GM10266 (cell line): ENCODE measurements at regions not wholly inside any gene's neighbourhood (a gene's known extent, or its start where the extent isn't known, plus 50 kb on each side); places are given as distances from the start of the nearest gene placed in this dataset.
"Not testable (repeated sequence)": the region's sequence is repeated elsewhere in the genome, so short reads cannot be mapped to it uniquely, and the experiment has no call there.

Experiments used
- DNase-seq: peaks from one replicate; pipeline ENCODE4 v3.0.0; 2012; ENCODE audit errors: extremely low spot score
- TF ChIP-seq, protein P1 (sequence below): IDR thresholded peaks from 2 replicates; pipeline ENCODE4 v1.5.1; 2012; ENCODE audit warnings: mild to moderate bottlenecking, low read depth; ENCODE audit not compliant: control insufficient read depth, insufficient read depth; ENCODE audit errors: missing control alignments

DNA sequence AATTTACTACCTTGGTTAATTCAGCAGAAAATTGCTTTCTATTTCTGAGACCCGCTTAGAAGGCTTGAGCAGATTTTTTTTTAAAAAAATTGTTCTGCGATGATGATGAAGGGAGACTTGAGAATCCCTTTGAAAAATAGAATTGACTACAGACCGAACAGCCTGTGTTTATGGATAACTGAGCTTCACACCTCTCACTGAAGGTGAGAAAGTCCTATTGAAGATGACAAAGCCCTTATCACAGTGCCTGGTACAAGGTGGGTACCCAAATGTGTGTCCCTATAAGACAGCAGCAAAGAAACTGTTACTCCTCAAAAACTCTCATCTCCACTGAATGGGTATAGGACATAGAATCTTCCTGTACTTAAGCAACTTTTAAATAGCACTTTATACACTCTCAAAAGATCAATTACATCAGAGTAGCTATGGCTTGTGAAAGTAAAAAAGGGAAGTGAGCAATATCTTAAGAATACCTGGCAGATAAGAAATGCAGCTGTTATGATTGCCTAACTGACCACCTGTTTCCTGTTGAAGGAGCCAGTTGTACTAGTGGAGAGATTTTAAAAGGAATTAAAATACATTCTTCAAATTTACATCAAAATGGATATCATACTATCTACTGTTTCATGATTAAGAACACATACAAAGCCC lies 419.7 kb downstream of the CHSY3 start:
- peak; percentile 11 for DNase-seq
- TF ChIP-seq, protein P1, sequence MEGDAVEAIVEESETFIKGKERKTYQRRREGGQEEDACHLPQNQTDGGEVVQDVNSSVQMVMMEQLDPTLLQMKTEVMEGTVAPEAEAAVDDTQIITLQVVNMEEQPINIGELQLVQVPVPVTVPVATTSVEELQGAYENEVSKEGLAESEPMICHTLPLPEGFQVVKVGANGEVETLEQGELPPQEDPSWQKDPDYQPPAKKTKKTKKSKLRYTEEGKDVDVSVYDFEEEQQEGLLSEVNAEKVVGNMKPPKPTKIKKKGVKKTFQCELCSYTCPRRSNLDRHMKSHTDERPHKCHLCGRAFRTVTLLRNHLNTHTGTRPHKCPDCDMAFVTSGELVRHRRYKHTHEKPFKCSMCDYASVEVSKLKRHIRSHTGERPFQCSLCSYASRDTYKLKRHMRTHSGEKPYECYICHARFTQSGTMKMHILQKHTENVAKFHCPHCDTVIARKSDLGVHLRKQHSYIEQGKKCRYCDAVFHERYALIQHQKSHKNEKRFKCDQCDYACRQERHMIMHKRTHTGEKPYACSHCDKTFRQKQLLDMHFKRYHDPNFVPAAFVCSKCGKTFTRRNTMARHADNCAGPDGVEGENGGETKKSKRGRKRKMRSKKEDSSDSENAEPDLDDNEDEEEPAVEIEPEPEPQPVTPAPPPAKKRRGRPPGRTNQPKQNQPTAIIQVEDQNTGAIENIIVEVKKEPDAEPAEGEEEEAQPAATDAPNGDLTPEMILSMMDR: no peak

DNA sequence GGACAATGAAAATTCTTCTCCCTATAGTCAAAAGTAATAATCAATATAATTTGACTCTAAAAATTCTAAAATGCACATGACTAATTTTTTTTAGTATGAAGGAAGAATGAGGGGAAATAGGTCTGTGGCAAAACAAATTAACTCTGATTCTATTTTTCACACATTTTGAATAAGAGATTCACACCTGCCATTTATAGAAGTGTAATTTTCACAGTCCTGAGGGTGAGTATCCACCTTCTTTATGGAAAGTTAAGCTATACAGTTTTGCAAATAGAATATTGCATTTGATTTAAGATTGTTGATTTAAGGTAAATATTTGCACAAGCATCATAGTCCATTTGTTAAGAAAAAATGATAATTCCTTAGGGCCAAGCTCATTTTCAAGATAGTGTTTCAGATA lies 417.7 kb downstream of the CHSY3 start:
- TF ChIP-seq, protein P1: no peak
- DNase-seq: no peak

DNA sequence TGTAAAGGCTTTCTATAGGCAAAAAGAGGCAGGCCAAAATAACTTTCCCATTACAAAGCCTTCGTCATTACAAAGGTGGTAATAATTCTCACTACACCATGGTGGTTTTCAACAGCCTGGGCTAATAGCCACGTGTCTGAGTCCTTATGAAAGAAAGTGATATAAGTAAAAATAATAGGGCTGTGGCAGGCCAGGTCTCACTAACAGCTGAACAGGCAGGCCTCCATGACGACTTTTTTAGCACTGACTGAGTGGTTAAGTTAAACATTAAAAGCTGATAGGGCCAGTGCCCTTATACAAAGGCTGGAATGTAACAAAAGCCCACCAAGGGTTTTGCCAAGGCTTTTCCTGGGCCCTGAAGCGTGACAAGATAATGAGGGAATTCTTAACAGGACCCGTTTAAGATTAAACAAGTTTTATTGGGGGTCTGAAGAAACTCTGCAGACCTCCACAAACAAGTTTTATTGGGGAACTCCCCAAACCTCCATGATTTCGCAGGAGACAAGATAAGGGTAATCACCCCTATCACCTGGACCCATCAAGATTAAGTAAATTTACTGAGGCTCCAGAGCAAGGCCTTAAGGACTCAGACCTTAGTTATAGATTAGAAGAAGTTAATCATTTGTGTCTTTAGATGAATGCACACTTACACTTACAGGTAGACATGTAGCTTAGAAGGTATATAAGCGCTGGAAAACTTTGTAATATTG lies 412.9 kb downstream of the CHSY3 start:
- no peak for DNase-seq
- TF ChIP-seq, protein P1: no peak

DNA sequence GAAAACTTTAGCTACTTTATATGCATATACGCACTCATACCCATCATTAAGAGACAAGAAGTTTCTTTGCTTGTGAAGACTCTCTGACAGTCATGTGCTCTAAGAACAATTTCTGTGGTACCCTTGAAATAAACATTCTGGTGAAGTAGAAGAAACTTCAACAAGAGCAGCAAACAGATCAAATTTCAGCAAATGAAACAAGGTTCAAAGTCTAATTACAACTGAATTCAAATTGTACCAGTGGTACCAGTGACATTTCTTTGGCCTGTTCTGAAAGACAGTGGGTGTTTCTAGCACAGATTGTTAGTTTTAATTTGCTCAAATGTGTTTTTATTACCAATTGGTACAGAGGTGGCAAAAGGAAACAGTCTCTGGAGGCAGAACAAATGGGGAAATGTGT lies 391.0 kb downstream of the CHSY3 start:
- TF ChIP-seq, protein P1: no peak
- DNase-seq: no peak

DNA sequence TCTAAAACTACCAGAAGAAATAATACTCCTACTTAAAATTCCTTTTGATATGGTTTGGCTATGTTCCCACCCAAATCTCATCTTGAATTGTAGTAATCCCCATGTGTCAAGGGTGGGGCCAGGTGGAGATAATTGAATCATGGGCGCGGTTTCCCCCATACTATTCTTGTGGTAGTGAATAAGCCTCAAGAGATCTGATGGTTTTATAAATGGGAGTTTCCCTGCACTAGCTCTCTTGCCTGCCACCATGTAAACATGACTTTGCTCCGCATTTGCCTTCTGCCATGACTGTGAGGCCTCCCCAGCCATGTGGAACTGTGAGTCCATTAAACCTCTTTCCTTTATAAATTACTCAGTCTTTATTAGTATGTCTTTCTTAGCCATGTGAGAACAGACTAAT lies 390.5 kb downstream of the CHSY3 start:
- DNase-seq: not testable (repeated sequence)

DNA sequence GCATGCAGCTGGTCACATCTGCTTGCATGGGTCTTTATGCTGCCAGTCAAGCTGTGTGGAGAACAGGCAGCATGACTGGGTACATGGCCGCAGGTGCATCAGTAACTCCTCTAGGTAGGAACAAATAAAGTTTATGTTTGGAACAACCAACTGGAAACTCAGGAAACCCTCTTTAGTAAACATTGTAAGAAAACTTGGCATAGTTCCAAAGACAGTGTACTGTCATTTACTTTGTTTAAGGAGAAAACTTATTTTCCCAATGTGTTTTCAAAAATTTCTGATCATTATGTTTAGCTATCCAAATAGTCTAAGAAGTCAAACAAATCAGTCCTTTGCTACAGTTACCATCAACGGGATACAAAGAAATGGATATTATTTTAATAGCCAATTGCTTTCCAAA lies 386.0 kb downstream of the CHSY3 start:
- no peak for DNase-seq
- TF ChIP-seq, protein P1: no peak

DNA sequence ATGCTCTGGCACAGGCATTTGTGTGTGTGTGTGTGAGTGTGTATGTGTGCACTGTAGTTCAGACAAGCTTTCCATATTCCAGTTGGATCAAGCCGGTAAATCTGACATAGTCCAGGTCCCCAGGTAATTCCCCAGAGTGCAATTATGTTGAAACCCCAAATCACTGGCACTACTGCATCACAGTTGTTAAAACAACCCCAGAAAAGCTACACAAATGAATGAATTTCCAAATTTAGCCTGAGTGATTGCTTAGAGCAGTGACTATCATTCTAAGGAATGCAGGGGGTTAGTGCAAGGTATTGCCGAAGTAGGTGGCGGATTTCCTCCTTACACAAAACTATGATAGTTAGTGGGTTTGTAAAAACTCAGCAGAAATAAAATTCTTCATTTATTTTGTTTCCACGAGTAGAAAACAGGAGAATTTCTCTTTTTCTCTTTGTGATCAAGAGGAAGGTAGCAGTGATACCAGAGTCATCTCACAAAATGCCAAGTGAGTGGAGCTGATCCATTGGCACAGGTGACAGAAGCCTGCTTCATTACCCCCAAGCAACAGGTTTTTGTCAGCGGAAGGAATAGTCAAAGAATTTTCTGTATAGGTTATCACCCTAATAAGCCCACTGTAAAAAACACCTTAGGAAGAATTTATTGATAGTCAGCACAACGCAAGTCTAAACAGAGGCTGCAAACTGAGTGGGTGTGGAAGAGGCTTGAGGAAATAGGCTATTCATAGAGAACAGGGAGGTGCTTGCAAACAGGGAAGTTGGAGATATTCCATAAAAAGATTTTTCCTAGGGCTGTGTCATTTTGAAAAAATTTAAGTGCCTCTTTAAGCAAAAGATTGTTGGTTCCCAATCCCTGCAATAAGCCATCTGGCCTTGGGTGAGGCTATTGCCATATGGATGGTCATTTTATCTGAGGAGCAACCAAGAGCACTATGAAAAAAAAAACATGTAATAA lies 385.1 kb downstream of the CHSY3 start:
- DNase-seq: no peak
- TF ChIP-seq, protein P1: no peak
